GM12801 (cell line): ENCODE measurements at regions not wholly inside any gene's neighbourhood (a gene's known extent, or its start where the extent isn't known, plus 50 kb on each side); places are given as distances from the start of the nearest gene placed in this dataset.

Source experiments
- TF ChIP-seq, protein P1 (sequence below): IDR thresholded peaks from one replicate; pipeline ENCODE4 v1.5.1; 2011; ENCODE audit warnings: control low read depth; ENCODE audit not compliant: insufficient read length; ENCODE audit errors: extremely low read depth

DNA sequence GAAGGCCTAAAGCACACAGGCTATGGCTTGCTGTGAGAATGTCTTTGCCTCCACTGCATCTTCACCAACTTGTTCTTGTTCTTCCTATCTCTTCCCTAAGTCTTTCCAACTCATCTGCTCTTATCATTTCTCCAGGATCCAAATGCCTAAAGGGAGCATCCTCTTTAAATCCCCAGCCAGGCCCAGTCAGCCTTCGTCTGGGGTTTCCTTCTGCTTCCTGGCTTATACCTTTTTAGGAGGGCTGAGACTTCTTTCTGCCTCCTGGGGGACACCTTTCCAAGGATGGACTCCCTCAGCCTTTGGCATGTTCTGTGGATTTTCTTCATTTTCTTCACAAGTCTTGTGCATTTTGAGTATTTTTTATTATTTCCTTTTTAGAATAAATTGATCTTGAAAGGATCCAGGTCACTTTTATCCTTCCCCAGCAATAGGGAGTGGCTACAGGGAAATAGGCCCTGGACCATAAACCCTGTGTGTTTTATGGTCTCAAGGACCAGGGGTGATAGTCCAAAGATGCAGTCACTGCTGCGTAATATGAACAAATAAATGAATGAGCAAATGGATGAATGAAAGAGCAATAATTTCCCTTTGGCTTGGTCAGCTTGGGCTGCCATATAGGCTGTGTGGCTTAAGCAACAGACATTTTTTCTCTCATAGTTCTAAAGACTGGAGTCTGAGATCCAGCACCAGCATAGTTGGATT is 122.1 kb upstream of the LRIG1 start:
- TF ChIP-seq, protein P1, sequence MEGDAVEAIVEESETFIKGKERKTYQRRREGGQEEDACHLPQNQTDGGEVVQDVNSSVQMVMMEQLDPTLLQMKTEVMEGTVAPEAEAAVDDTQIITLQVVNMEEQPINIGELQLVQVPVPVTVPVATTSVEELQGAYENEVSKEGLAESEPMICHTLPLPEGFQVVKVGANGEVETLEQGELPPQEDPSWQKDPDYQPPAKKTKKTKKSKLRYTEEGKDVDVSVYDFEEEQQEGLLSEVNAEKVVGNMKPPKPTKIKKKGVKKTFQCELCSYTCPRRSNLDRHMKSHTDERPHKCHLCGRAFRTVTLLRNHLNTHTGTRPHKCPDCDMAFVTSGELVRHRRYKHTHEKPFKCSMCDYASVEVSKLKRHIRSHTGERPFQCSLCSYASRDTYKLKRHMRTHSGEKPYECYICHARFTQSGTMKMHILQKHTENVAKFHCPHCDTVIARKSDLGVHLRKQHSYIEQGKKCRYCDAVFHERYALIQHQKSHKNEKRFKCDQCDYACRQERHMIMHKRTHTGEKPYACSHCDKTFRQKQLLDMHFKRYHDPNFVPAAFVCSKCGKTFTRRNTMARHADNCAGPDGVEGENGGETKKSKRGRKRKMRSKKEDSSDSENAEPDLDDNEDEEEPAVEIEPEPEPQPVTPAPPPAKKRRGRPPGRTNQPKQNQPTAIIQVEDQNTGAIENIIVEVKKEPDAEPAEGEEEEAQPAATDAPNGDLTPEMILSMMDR = no peak

DNA sequence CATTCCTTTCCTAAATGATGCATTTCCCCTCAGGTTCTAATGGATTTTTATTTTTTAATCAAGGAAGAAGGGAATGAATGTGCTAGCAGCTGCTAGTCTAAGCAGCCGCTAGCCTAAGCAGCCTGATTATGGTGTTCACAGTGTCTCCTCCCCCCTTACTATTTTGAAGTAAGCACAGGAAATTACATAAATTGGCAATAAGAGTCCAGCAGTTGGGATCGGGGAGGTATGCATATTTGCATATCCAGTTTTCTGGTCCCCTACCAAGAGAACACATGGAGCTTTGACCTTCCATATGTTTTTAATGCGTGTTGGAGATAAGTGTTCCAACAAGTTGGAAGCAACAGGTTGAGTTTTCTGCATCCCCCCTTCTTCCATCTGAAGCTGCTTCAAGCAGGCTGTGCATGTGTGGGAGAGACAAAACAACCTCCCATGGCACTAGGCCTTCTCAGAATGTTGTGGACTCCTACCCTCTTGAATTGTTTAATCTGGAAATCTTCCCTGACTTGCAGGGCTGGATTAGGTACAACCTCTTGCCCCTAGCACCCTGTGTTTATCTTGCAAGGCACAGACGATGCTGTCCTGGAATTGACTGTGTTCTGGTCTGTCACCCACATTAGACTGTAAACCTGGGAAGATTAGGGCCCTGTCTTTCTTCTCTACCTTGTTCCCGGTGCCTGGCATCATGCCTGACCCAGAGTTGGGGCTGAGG is 124.8 kb upstream of the LRIG1 start:
- TF ChIP-seq, protein P1 = no peak

DNA sequence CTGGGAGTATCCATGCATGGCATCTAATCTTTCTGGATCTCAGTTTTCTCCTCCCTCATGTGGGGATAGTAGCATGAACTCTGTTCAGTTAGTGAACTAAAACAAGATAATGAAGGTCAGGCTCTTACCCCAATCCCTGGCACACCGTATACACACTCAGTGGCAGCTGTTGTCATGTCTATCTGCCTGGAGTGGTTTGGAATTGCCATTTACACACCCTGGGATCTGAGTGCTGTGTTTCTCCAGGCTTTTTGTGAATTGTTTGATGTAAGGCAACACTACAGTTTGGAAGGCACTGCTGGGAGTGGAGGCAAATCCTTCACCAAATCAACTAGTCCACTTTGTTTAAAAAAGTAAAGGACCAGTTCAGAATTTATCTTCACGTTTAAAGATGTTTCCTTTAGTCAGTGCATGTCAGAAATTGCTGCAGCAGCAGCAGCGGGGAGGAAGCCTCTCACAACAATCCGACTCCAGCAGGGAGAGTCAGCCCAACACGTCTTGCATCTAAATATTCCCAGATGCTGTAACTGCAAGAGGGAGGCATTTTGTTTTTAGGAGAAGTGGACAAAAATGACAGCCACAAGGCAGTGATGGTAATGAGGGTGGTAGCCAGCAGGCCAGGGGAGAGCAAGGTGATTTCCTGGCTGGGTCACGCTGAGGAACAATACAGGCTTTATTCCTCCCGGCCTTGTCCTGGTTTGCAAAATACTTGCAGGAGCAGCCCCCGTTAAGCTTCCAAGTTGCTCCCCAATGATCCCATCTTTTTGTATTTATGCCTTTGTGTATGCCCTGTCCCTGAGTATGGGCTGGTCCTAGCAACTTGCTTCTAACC is 128.5 kb upstream of the LRIG1 start:
- TF ChIP-seq, protein P1 = no peak

DNA sequence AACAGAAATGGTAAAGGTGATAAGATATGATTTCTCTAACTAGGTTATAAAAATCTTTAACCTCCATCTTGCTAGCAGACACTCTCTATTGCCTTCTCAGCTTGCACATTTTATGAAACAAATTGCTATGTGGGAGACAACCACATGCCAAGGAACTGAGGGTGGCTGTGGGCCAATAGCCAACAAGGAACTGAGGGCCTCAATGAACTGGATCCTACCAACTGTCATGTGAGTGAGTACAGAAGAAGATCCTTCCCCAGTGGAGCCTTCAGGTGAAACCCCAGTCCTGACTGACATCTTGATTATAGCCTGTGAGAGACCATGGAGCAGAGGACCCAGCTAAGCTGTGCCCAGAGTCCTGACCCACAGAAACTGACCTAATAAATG is 129.2 kb upstream of the LRIG1 start:
- TF ChIP-seq, protein P1 = no peak

DNA sequence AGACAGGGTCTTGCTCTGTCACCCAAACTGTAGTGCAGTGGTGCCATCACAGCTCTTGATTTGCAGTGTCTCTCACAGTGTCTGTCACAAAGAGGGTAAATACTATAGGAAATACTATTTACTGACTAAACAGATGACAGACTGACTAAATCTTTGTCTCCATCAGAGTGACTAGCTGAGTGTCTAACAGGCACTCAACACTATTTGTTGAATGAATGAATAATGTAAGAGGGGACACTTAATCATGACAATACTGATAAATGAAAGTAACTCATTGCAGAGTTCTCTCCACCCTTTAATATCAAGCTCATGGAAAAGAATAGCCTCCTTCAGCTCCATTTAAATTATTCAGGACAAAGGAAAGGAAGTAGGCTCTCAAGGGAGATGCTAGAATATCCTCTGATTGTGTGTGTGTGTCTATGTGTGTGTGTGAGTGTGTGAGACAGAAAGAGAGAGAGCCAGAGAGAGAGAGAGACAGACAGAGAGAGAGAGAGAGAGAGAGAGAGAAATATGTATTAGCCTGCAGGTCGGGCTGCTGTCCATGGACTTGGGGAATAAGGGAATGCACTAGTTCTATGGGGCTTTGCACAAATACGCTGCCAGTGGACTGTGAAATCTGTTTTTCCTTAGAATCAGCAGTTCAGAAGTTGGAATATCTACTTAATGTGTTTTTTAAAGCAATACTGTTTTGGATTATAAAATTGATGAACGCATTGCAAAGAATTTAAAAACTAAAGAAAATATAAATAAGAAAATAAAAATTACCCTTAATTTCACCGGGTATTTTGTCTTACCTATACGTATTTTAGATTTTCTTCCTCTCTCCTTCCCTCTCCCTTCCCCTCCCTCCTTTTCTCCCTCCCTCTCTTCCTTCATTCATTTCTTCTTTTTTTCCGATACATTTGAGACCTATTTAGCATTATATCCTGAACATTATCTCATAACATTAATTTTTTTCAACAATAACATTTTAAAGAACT is 132.9 kb upstream of the LRIG1 start:
- TF ChIP-seq, protein P1 = no peak

DNA sequence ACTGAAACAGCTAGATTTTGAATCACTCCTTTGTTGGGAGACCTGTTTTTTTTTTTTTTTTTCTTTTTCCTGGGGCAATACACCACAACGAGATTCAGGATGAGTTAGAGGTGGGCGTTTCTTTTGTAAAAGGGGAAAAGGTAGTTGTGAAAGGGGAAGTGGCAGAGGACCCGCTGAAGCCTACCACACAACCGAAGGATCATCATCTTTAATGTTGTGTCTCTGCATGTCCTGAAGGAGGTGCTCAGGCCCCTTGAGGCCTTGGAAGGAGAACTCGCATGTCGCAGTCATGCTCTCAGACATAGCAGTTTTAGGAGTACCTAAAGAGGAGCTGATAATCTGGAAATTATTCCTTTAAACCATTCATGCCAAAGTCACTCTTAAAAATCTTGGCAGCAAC is 137.9 kb upstream of the LRIG1 start:
- TF ChIP-seq, protein P1 = no peak
